ENCODE measurements at regions not wholly inside any gene's neighbourhood (a gene's known extent, or its start where the extent isn't known, plus 50 kb on each side); places are given as distances from the start of the nearest gene placed in this dataset.
A peak's percentile ranks its signal among the peaks of the same experiment; 100 is the strongest.

- DNase-seq, result no peak
Measured at GRCh38 chr15:96262549-96263489, 67.7 kb upstream of the NR2F2 start.

DNA sequence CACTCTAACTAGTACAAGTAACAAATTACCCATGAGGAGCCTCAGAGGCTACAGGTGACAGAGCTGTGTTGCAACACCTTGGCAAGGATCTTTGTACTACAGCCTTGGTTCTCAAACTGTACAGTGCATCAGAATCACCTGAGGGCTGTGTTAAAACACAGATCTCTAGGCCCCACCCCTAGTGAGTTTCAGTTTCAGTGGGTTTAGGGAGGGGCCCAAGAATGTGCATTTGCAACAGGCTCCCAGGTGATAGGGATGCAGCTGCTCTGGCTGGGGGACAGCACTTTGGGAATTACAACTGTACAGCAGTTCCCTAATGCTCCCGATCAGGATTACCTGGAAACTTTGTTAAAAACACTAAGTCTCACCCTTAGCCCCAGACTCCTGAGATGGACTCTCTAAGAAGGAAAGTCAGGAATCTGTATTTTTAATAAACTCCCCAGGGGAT is 66.1 kb upstream of the NR2F2 start:
- peak in 1 of 2 donors; percentile 42 for DNase-seq

- DNase-seq, result no peak
Measured at GRCh38 chr15:96264801-96265515, 65.5 kb upstream of the NR2F2 start.

- no peak for DNase-seq
Measured at GRCh38 chr15:96266456-96266855, 64.0 kb upstream of the NR2F2 start.

GRCh38 chr15:96267463-96267862 is 63.0 kb upstream of the NR2F2 start:
- no peak for DNase-seq

DNA sequence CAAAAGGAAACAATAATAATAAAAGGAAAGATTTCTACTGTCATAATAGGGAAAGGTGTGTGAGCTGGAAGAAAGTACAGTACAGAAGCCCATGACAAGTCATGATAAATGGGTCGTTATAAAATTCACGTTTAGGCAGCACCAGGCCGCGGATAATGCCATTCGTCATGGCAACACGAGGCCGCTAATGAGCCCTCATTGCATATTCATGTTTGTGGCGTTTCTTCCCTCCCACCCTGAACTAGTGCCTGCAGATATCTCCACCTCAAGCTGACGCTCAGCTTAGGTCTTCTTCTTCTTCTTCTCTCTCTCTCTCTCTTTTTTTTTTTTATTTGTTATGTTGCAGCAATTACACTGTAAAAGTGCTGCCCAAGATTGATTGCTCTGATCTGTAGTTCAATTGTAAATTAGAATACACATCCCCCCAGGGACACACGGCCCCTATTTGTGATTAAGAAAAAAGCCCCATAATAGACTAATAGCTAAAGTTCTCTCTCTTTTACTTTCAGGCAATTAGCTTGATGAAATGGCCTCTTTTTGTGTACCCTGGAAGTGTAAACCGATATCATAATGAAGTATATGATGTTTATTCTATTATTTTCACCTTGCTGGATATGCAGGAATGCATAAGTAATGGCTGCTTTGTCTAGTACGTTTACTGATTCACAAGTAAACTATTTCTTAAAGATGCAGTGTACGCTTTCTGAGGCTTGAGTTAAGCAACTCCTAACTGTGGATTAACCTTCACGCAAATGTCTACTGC is 61.9 kb upstream of the NR2F2 start:
- DNase-seq, result no peak

DNA sequence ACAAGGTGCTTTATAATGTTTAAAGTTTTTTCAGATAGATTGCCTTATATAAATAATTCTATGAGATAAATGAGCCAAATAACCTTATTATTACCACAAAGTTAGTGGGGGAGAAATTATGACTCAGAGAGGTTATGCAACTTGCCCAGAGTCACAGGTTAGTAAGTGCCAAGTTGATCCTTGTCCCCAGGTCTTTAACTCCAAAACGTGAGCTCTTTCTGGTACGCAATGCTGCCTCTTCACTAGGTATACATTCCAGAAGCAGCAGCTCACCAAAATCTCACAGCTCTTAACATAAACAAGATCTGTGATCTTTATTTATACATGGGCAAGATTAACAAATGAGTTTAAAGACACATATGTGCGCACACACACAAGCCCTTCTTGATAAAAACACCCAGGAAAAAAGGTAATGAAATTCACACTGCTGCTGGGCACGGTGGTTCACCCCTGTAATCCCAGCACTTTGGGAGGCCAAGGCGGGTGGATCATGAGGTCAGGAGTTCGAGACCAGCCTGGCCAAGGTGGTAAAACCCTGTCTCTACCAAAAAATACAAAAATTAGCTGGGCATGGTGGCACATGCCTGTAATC is 59.8 kb upstream of the NR2F2 start:
- no peak for DNase-seq

DNA sequence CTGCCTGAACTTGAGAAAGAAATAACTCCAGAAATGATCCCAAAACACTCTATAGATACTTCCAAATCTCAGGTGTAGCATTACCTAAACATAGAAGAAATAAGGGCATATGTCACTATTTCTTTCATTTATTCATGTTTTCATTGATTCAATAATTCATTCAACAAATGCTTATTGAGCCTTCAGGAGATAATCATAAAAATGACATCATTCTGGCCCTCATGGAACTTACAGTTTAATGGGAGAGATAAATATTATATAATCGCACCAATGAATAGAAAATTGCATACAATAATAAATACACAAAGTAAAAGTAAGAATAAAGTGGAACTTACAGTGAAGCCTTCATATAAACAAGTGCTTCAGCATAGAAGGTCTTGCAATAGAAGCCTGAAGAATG is 58.1 kb upstream of the NR2F2 start:
- DNase-seq, result no peak

DNA sequence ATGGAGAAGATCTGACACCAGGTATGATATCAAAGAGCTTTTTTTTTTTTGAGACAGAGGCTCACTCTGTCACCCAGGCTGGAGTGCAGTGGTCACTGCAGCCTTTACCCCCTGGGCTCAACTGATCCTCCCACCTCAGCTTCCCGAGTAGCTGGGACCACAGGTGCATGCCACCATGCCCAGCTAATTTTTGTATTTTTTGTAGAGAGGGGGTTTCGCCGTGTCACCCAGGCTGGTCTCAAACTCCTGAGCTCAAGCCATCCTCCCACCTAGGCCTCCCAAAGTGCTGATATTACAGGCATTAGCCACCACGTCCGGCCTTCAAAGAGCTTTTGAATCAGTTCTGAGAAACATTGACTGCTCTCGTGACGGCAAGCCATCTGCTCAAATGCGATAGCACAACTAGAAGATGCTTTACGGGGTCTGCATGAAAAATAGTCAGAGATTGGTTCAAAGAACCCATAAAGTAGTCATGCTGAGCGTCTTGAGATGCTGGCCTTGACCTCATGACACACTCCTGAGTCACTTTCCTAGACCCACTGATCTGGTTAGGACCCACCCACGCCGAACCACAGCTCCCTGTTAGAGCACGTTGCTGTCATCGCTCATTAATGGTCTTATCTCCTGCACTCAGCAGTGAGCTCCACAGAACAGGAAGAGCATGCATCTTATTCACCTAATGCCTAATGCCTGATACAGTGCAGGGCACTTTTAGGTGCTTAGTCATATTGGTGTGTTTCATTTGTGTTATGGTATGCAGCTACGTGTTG is 57.0 kb upstream of the NR2F2 start:
- no peak for DNase-seq

- no peak for DNase-seq
Measured at GRCh38 chr15:96274087-96274440, 56.4 kb upstream of the NR2F2 start.

DNA sequence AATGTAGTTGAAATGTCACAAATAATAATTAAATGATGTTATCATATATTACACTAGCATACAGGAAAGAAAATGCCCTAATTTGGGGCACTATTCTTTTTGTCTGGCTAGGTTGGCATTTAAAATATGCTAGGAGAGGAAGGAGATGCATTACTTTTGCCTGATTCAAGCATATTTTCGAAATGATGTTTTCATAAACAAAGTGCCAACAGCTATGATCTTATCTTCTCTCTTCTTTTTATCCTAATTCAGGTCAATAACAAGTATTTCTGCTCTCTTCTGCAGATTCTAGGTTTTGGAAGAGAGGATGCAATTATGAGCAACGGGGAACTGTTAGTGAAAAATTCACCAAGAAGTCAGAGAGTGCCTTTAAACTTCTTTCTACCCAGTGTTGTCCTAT is 55.8 kb upstream of the NR2F2 start:
- no peak for DNase-seq

DNA sequence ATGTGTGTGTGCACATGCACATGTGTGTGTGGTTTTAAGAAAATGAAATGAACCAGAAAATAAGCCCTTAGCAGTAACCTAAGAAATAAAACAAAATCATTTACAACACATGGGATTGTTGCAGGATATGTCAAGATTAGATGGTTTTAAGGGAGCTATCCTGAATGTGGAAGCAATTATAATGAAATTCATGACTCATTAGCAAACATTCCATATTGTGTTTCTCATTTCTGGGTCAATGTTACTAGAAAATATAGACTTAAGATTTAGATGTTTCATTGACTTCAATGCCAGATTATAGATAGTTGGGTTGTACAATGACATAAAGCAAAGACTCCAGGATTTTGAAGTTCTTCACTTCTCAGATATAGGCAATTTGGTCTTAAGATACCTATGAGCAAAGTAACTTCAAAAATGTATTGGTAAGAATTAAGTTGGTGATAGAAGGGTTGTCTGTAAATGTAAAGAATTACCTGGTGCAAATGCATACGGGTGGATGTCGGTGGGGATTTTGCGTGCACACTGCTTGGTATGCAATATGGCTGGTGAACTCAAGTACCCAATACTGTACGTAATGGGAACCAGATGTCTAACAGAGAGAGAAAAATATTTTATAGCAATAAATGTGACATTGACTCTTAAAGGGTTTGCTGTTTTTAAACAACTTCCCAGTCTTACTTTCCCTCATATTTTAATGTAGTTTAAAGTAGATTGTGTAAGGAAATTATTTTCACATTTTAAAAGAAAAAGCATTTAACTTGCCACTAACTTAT is 53.9 kb upstream of the NR2F2 start:
- DNase-seq, result no peak

All from right lung (tissue), 2 donors.